Activated T-cell treated with anti-CD3 and anti-CD28 coated beads, Interleukin-2, amount 50 U/mL, for 48 hours (primary cell): ENCODE measurements at regions not wholly inside any gene's neighbourhood (a gene's known extent, or its start where the extent isn't known, plus 50 kb on each side); places are given as distances from the start of the nearest gene placed in this dataset.

ENCODE experiments used
- DNase-seq, 2 experiments: peaks; one replicate each; pipeline ENCODE4 v3.0.0-alpha.2; 2020

- no peak for DNase-seq
Observed at GRCh38 chr20:52817511-52817910, 154.6 kb upstream of the TSHZ2 start.

GRCh38 chr20:52814371-52814770 lies 157.8 kb upstream of the TSHZ2 start:
- no peak for DNase-seq

GRCh38 chr20:52812231-52812847 lies 159.8 kb upstream of the TSHZ2 start:
- peak in 1 of 2 experiments; percentile 19 for DNase-seq

- no peak for DNase-seq
Observed at GRCh38 chr20:52809003-52809402, 163.2 kb upstream of the TSHZ2 start.

GRCh38 chr20:52806918-52807317 lies 165.2 kb upstream of the TSHZ2 start:
- no peak for DNase-seq

GRCh38 chr20:52805843-52806242 lies 166.3 kb upstream of the TSHZ2 start:
- DNase-seq = no peak

GRCh38 chr20:52805296-52805571 lies 166.9 kb upstream of the TSHZ2 start:
- DNase-seq = no peak

- DNase-seq = no peak
Observed at GRCh38 chr20:52804497-52805295, 167.5 kb upstream of the TSHZ2 start.

- DNase-seq = no peak
Observed at GRCh38 chr20:52801628-52802006, 170.5 kb upstream of the TSHZ2 start.

- no peak for DNase-seq
Observed at GRCh38 chr20:52800734-52801627, 171.2 kb upstream of the TSHZ2 start.

GRCh38 chr20:52799130-52799529 lies 173.0 kb upstream of the TSHZ2 start:
- DNase-seq = no peak

- no peak for DNase-seq
Observed at GRCh38 chr20:52798124-52798523, 174.0 kb upstream of the TSHZ2 start.

GRCh38 chr20:52794853-52795252 lies 177.3 kb upstream of the TSHZ2 start:
- no peak for DNase-seq

- no peak for DNase-seq
Observed at GRCh38 chr20:52793339-52793963, 178.7 kb upstream of the TSHZ2 start.

GRCh38 chr20:52791091-52791490 lies 181.1 kb upstream of the TSHZ2 start:
- no peak for DNase-seq

GRCh38 chr20:52789716-52790115 lies 182.4 kb upstream of the TSHZ2 start:
- no peak for DNase-seq

GRCh38 chr20:52787962-52788361 lies 184.2 kb upstream of the TSHZ2 start:
- no peak for DNase-seq

- DNase-seq = no peak
Observed at GRCh38 chr20:52787216-52787615, 184.9 kb upstream of the TSHZ2 start.

GRCh38 chr20:52785679-52786078 lies 186.5 kb upstream of the TSHZ2 start:
- DNase-seq = no peak

GRCh38 chr20:52783769-52784168 lies 188.4 kb upstream of the TSHZ2 start:
- DNase-seq = peak; percentile 54

- no peak for DNase-seq
Observed at GRCh38 chr20:52780462-52780861, 191.7 kb upstream of the TSHZ2 start.

GRCh38 chr20:52779125-52779524 lies 193.0 kb upstream of the TSHZ2 start:
- no peak for DNase-seq

GRCh38 chr20:52777171-52777570 lies 195.0 kb upstream of the TSHZ2 start:
- DNase-seq = no peak
